K562 (cell line): ENCODE measurements at regions not wholly inside any gene's neighbourhood (a gene's known extent, or its start where the extent isn't known, plus 50 kb on each side); places are given as distances from the start of the nearest gene placed in this dataset. TPM values are rescaled to one million over a fixed set of nuclear protein-coding genes. Genes with fewer than 3 reads are reported as not detected.

Source experiments
- ATAC-seq: fragments of 200-7000 bp; cut with Tn5 transposase; 3 replicates; pipeline ENCODE4 v1.9.1; 2020; ENCODE audit warnings: moderate library complexity
- BruUV-seq: library from RNA; stranded (reverse); fragments of 400-500 nt; replicated peaks from 2 replicates; lab custom pipeline; 2021; lab: Mats Ljungman, UMichigan
- CTCF ChIA-PET: fragments of 300-600 bp; formaldehyde crosslinking; extraction: SDS; loops from one replicate; lab custom pipeline; 2021; ENCODE audit warnings: low intra/inter-chr PET ratio; lab: Yijun Ruan, JAX
- POLR2A ChIA-PET: fragments of 300-600, 350-650 bp; sonication (Branson Sonifier 250); formaldehyde crosslinking; extraction: SDS; loops from one replicate; lab custom pipeline; 2021; ENCODE audit warnings: antibody characterized with exemption, inconsistent platforms; lab: Yijun Ruan, JAX
- DNase-seq, 4 experiments: peaks; one replicate each; pipeline versions ENCODE4 v3.0.0 to v3.0.0-alpha.2; 2011 to 2018; ENCODE audit warnings: low spot score in 3 of 4, mixed read lengths in 3 of 4; ENCODE audit errors: extremely low read depth in 1 of 4
- FAIRE-seq: peaks from 2 replicates; lab custom pipeline; 2011; peaks lifted over from hg19 to GRCh38; lab: Jason Lieb, UNC
- H2AFZ ChIP-seq: 2 replicates; pipeline ENCODE4 v1.6.0; 2011; ENCODE audit warnings: low read depth, low read length, control low read depth, inconsistent platforms
- H3K27ac ChIP-seq: fragments of 200-600 bp; 3 replicates; pipeline ENCODE4 v1.8.0; 2011; ENCODE audit warnings: low read depth, mild to moderate bottlenecking, control low read depth, inconsistent platforms, low read length, moderate library complexity, mixed read lengths; ENCODE audit errors: extremely low read depth
- H3K27me3 ChIP-seq, 2 experiments: fragments of 300-600 bp in 1 of 2; 2 replicates in 1 of 2; 3 replicates in 1 of 2; pipeline versions ENCODE4 v1.6.0 to v1.8.0; 2011; ENCODE audit warnings: inconsistent platforms in 2 of 2, low read length in 2 of 2, mild to moderate bottlenecking in 1 of 2, mixed read lengths in 1 of 2, moderate library complexity in 1 of 2; ENCODE audit not compliant: control insufficient read depth in 2 of 2, insufficient read depth in 2 of 2
- H3K36me3 ChIP-seq: fragments of 300-600 bp; 3 replicates; pipeline ENCODE4 v1.8.0; 2011; ENCODE audit warnings: mild to moderate bottlenecking, low read length, inconsistent platforms; ENCODE audit not compliant: control insufficient read depth, insufficient read depth
- H3K4me1 ChIP-seq, 2 experiments: fragments of 200-600 bp in 1 of 2; replicated peaks in 1 of 2; 2 replicates in 1 of 2; 3 replicates in 1 of 2; pipeline versions ENCODE4 v1.5.1 to v1.8.0; 2011; ENCODE audit warnings: inconsistent platforms in 2 of 2, low read length in 2 of 2, mild to moderate bottlenecking in 1 of 2, mixed read lengths in 1 of 2, moderate library complexity in 1 of 2; ENCODE audit not compliant: control insufficient read depth in 2 of 2, insufficient read depth in 2 of 2
- H3K4me2 ChIP-seq: 2 replicates; pipeline ENCODE4 v1.6.1; 2011; ENCODE audit warnings: low read length, control low read depth, inconsistent platforms, mixed read lengths; ENCODE audit not compliant: insufficient read depth
- H3K4me3 ChIP-seq: fragments of 200-600 bp; sonication (generic), shearing (Covaris generic); 2 replicates; pipeline ENCODE4 v1.5.1; 2016; ENCODE audit warnings: control low read depth, inconsistent platforms
- H3K79me2 ChIP-seq: fragments of 200-600 bp; 3 replicates; pipeline ENCODE4 v1.8.0; 2011; ENCODE audit warnings: low read length, inconsistent platforms; ENCODE audit not compliant: control insufficient read depth, insufficient read depth
- H3K9ac ChIP-seq, 2 experiments: 2 replicates each; pipeline versions ENCODE4 v1.6.0 to v1.6.1; 2011; ENCODE audit warnings: low read depth in 2 of 2, low read length in 2 of 2, control low read depth in 1 of 2, inconsistent platforms in 1 of 2, mild to moderate bottlenecking in 1 of 2, mixed read lengths in 1 of 2; ENCODE audit not compliant: insufficient read depth in 1 of 2
- H3K9me1 ChIP-seq: one replicate; pipeline ENCODE4 v1.6.0; 2011; ENCODE audit warnings: inconsistent platforms, mild to moderate bottlenecking, low read length, moderate library complexity; ENCODE audit not compliant: control insufficient read depth, insufficient read depth
- H3K9me3 ChIP-seq: replicated peaks from 2 replicates; pipeline ENCODE4 v1.5.1; 2011; ENCODE audit warnings: low read depth, low read length, inconsistent platforms; ENCODE audit not compliant: control insufficient read depth, insufficient read depth
- H4K20me1 ChIP-seq: replicated peaks from 2 replicates; pipeline ENCODE4 v1.6.1; 2011; ENCODE audit warnings: low read length, inconsistent platforms, mixed read lengths; ENCODE audit not compliant: control insufficient read depth, insufficient read depth
- ATF1 ChIP-seq, 2 experiments: fragments of 450-650 bp in 1 of 2; IDR thresholded peaks; 2 replicates each; pipeline ENCODE4 v1.6.1; 2016; ENCODE audit warnings: missing compliant biosample characterization in 1 of 2, missing genetic modification characterization in 1 of 2
- PHTF2 ChIP-seq: fragments of 250-450 bp; sonication (Bioruptor Pico); IDR thresholded peaks from 2 replicates; pipeline ENCODE4 v1.5.0; 2021; ENCODE audit warnings: mild to moderate bottlenecking
- TAF15 ChIP-seq: fragments of 200-400 bp; formaldehyde crosslinking; IDR thresholded peaks from 2 replicates; pipeline ENCODE4 v1.6.1; 2017; ENCODE audit warnings: mild to moderate bottlenecking, low read depth, low read length, moderate library complexity
- TBP ChIP-seq: optimal IDR thresholded peaks from 2 replicates; pipeline ENCODE3; 2011; ENCODE audit warnings: low read depth, low read length, improper control_type of control experiment
- TCF7 ChIP-seq: sonication (generic); IDR thresholded peaks from 2 replicates; pipeline ENCODE4 v1.6.1; 2016; ENCODE audit warnings: antibody characterized with exemption, borderline replicate concordance
- ZNF175 ChIP-seq: fragments of 200-800 bp; sonication (Bioruptor generic); IDR thresholded peaks from 2 replicates; pipeline ENCODE4 v1.6.1; 2016; ENCODE audit warnings: low read depth, mild to moderate bottlenecking, missing genetic modification characterization, missing compliant biosample characterization
- WGBS: fragments of 100-300 bp; shearing (Covaris generic); methylation state at CpG from one replicate; pipeline ENCODE4 v1.1.6; 2016; ENCODE audit warnings: low coverage, mixed read lengths; ENCODE audit not compliant: insufficient coverage; ENCODE audit errors: missing lambda C conversion rate; 5-methylcytosine and 5-hydroxymethylcytosine counted together
- in situ Hi-C: fragments of 300-500 bp; cut with MboI; formaldehyde crosslinking; loops from 4 replicates; pipeline ENCODE4 v1.15.0; 2018; ENCODE audit warnings: inconsistent platforms, mixed read lengths
- intact Hi-C: fragments of 100-400 bp; cut with micrococcal nuclease; formaldehyde crosslinking; loops from 2 replicates; pipeline ENCODE4 v1.14.2; 2022
- small RNA-seq: library from RNA; depleted of rRNA; stranded (forward); fragments of <200 nt; gene quantifications from one replicate; pipeline ENCODE3, GENCODE V24; 2014
- TF ChIP-seq, protein P1 (sequence below): IDR thresholded peaks from 2 replicates; pipeline ENCODE4 v1.6.1; 2011; ENCODE audit warnings: borderline replicate concordance, low read depth, mild to moderate bottlenecking, moderate library complexity, low read length; ENCODE audit not compliant: insufficient read depth, poor library complexity, severe bottlenecking
- TF ChIP-seq, protein P2 (sequence below): fragments of 250-450 bp; sonication (Bioruptor Pico); IDR thresholded peaks from 2 replicates; pipeline ENCODE4 v1.9.0; 2021; ENCODE audit warnings: mild to moderate bottlenecking

DNA sequence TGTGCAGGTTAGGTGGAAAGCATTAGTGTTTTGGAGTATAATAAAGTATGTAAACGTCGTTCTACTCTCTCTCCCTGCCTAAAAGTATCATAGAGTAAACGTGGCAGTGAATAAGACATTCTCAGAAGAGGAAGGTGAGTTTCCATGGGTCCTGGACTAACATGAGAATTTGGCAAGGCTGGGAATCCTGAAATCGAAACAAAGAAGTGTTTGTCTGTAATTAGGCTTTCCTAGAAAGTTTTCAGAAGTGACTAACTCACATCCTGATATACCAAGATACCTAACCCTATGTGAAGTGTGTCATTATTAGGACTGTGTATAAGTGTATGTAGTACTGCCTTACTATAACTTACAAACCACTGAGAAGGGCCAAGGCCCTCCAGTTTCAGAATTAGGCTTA lies 50.7 kb upstream of the MAOA start:
- Histone ChIP-seq H4K20me1 (no peaks in the 10 kb centered on the region), H3K4me3 (no peak overlapping the region), H2AFZ (peak overlapping the region; percentile 94)
- POLR2A ChIA-PET = no interaction called here
- FAIRE-seq (no peak), DNase-seq (peak in 1 of 4 experiments; percentile 1), ATAC-seq (no peak)
- BruUV-seq = no TSS peak
- TF ChIP-seq TCF7 (no peak), PHTF2 (CRISPR knock-in tag) (no peak), TAF15 (no peak), ATF1 (CRISPR knock-in tag; IDR thresholded peaks at IDR 0.05) (no peak), ATF1 (tag; IDR thresholded peaks at IDR 0.05) (no peak), TBP (no peak), ZNF175 (CRISPR knock-in tag) (no peak)
- TF ChIP-seq, protein P1, sequence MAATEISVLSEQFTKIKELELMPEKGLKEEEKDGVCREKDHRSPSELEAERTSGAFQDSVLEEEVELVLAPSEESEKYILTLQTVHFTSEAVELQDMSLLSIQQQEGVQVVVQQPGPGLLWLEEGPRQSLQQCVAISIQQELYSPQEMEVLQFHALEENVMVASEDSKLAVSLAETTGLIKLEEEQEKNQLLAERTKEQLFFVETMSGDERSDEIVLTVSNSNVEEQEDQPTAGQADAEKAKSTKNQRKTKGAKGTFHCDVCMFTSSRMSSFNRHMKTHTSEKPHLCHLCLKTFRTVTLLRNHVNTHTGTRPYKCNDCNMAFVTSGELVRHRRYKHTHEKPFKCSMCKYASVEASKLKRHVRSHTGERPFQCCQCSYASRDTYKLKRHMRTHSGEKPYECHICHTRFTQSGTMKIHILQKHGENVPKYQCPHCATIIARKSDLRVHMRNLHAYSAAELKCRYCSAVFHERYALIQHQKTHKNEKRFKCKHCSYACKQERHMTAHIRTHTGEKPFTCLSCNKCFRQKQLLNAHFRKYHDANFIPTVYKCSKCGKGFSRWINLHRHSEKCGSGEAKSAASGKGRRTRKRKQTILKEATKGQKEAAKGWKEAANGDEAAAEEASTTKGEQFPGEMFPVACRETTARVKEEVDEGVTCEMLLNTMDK = no peak
- TF ChIP-seq, protein P2, sequence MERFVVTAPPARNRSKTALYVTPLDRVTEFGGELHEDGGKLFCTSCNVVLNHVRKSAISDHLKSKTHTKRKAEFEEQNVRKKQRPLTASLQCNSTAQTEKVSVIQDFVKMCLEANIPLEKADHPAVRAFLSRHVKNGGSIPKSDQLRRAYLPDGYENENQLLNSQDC (CRISPR knock-in tag) = no peak
- TF ChIP-seq, all 486 proteins: peak for 0
- Histone ChIP-seq H3K9me1 (no peaks in the 10 kb centered on the region), H3K27me3 (no peaks in the 10 kb centered on the region), H3K36me3 (no peaks in the 10 kb centered on the region), H3K4me1 (no peaks in the 10 kb centered on the region), H3K9ac (no peak overlapping the region), H3K4me2 (no peak overlapping the region), H3K79me2 (no peaks in the 10 kb centered on the region), H3K27ac (peak overlapping the region; percentile 26; the same call in 1 of the 3 replicates), H3K9me3 (no peaks in the 10 kb centered on the region)
- in situ Hi-C loops = no loop called here
- intact Hi-C loops = no loop called here
- CTCF ChIA-PET = no interaction called here
- WGBS = 2% methylated on average over 3 of the region's 4 CpGs

Small RNAs in the stretch of these regions (small RNA-seq; reads per million reads assigned to genes)
- gene AL451086.1 = not detected
